ENCODE measurements at regions not wholly inside any gene's neighbourhood (a gene's known extent, or its start where the extent isn't known, plus 50 kb on each side); places are given as distances from the start of the nearest gene placed in this dataset.

DNA sequence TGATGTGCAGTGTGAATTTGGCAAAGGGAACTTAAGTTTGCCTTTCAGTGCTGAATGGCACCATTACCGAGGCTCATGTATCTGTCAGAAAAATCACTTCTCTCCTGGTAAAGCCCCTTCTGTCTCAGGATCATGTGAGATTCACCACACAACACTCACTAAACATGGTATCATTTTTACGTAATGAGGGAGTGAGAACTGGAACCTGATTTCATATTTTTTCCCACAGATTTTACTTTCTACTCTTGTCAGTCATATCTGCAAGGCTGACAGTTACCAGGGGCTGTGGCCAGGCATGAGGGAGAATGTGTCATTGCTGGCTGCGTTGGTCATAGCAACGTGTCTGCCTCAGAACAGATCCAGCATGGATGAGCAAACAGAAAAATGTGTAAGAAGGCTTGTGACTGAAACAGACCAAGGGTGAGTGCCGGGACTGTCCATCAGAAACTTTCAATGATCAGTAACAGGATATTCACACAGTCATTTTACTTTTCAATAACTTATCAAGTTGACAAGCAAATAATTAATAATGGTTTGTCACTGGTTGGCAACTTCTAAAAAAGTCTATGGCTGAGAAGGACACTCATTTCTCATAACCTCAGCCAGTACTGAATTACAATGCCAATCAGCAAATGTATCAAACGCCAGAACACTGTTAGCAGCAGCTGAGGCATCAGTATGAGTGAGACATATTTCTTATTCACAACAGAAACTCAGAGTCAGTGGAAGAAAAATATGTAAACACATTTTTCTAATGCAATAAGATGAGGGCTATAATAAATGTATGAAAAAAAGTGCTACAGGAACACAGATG, 100.5 kb downstream of the CDC42EP3 start:
- no peak for TF ChIP-seq HLTF (IDR thresholded peaks at IDR 0.05)
- TF ChIP-seq FOXM1 (IDR thresholded peaks at IDR 0.05; ENCODE audit: low read depth): no peak
- no peak for TF ChIP-seq FOXM1 (CRISPR knock-in tag; IDR thresholded peaks at IDR 0.05; ENCODE audit: low read depth)
- TF ChIP-seq REST (IDR thresholded peaks at IDR 0.05; ENCODE audit: borderline replicate concordance): no peak
- TF ChIP-seq REST (CRISPR knock-in tag; IDR thresholded peaks at IDR 0.05; ENCODE audit: low read depth): no peak
- TF ChIP-seq, protein P1, sequence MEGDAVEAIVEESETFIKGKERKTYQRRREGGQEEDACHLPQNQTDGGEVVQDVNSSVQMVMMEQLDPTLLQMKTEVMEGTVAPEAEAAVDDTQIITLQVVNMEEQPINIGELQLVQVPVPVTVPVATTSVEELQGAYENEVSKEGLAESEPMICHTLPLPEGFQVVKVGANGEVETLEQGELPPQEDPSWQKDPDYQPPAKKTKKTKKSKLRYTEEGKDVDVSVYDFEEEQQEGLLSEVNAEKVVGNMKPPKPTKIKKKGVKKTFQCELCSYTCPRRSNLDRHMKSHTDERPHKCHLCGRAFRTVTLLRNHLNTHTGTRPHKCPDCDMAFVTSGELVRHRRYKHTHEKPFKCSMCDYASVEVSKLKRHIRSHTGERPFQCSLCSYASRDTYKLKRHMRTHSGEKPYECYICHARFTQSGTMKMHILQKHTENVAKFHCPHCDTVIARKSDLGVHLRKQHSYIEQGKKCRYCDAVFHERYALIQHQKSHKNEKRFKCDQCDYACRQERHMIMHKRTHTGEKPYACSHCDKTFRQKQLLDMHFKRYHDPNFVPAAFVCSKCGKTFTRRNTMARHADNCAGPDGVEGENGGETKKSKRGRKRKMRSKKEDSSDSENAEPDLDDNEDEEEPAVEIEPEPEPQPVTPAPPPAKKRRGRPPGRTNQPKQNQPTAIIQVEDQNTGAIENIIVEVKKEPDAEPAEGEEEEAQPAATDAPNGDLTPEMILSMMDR (IDR thresholded peaks at IDR 0.05 in 2 of 3, conservative IDR thresholded peaks at IDR 0.05 in 1 of 3; ENCODE audit: insufficient read depth in 2 of 3, low read depth in 1 of 3, low read length in 3 of 3): no peak

Data from K562 (cell line).